Activated T-helper 2 cell treated with anti-CD3 and anti-CD28 coated beads, Interferon-gamma antibody, Interleukin-2, Interleukin-4, amounts not matched to agents 10 μg/mL and 5 μg/mL and 100 μg/mL, durations not matched to agents 14 hours and 24 hours and 36 hours (primary cell): ENCODE measurements at regions not wholly inside any gene's neighbourhood (a gene's known extent, or its start where the extent isn't known, plus 50 kb on each side); places are given as distances from the start of the nearest gene placed in this dataset.
"Not testable (repeated sequence)": the region's sequence is repeated elsewhere in the genome, so short reads cannot be mapped to it uniquely, and the experiment has no call there.

Source experiments
- DNase-seq: peaks from one replicate; pipeline ENCODE4 v3.0.0; 2021; ENCODE audit warnings: low spot score
- H3K27ac Mint-ChIP-seq: one replicate; pipeline ENCODE4 v1.8.0; 2021; ENCODE audit warnings: mixed read lengths
- H3K27me3 Mint-ChIP-seq: one replicate; pipeline ENCODE4 v1.8.0; 2021; ENCODE audit warnings: low read depth, mixed read lengths
- H3K36me3 Mint-ChIP-seq: one replicate; pipeline ENCODE4 v1.8.0; 2021; ENCODE audit warnings: low read depth, mixed read lengths
- H3K4me1 Mint-ChIP-seq: one replicate; pipeline ENCODE4 v1.8.0; 2021; ENCODE audit warnings: low read depth, mixed read lengths
- H3K4me3 Mint-ChIP-seq: one replicate; pipeline ENCODE4 v1.8.0; 2021; ENCODE audit warnings: low read depth, mild to moderate bottlenecking, moderate library complexity, mixed read lengths
- H3K9me3 Mint-ChIP-seq: one replicate; pipeline ENCODE4 v1.8.0; 2021; ENCODE audit warnings: mixed read lengths
- intact Hi-C: fragments of 100-400 bp; cut with micrococcal nuclease; formaldehyde crosslinking; loops from one replicate; pipeline ENCODE4 v1.15.1; 2023

DNA sequence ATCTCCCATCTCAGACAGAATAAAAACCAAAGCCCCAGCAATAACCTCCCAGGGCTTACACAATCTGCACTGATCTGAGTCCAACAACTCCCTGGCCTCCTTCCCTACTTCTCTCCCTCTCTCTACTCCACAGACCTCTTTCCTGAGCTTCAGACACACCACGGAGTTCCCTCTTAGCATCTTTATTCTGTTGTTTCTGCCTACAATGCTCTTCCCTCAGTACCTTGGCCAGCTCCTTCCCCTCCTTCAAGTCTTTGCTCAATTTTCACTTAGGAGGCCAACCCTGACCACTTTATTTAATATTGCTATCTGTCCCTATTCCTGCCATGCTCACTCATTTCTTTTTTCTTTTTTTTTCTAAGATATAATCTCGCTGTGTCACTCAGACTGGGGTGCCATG, 276.7 kb downstream of the CWH43 start:
- DNase-seq, H3K4me3 Mint-ChIP-seq, H3K27me3 Mint-ChIP-seq, H3K4me1 Mint-ChIP-seq, H3K9me3 Mint-ChIP-seq, H3K36me3 Mint-ChIP-seq, intact Hi-C loops, H3K27ac Mint-ChIP-seq: not testable (repeated sequence)

- intact Hi-C loops, H3K9me3 Mint-ChIP-seq, H3K4me3 Mint-ChIP-seq, H3K27me3 Mint-ChIP-seq, DNase-seq, H3K4me1 Mint-ChIP-seq, H3K27ac Mint-ChIP-seq, H3K36me3 Mint-ChIP-seq: not testable (repeated sequence)
Observed at GRCh38 chr4:49270435-49270834, 284.4 kb downstream of the CWH43 start.

GRCh38 chr4:49270912-49271311, 284.8 kb downstream of the CWH43 start:
- H3K4me1 Mint-ChIP-seq = not testable (repeated sequence)

GRCh38 chr4:49285905-49286304, 299.8 kb downstream of the CWH43 start:
- H3K4me1 Mint-ChIP-seq, intact Hi-C loops, H3K4me3 Mint-ChIP-seq, H3K27me3 Mint-ChIP-seq, H3K36me3 Mint-ChIP-seq, DNase-seq, H3K27ac Mint-ChIP-seq: not testable (repeated sequence)
- peaks cover 11% of the 10 kb centered on the region for H3K9me3 Mint-ChIP-seq

More at GRCh38 chr4:49270912-49271311, 284.8 kb downstream of the CWH43 start:
- intact Hi-C loops, H3K9me3 Mint-ChIP-seq, H3K27ac Mint-ChIP-seq, H3K4me3 Mint-ChIP-seq, DNase-seq, H3K36me3 Mint-ChIP-seq, H3K27me3 Mint-ChIP-seq: not testable (repeated sequence)

- H3K4me3 Mint-ChIP-seq, H3K27ac Mint-ChIP-seq, H3K4me1 Mint-ChIP-seq, DNase-seq, intact Hi-C loops, H3K27me3 Mint-ChIP-seq, H3K36me3 Mint-ChIP-seq: not testable (repeated sequence)
- H3K9me3 Mint-ChIP-seq = peaks cover 18% of the 10 kb centered on the region
Observed at GRCh38 chr4:49286926-49287745, 301.1 kb downstream of the CWH43 start.

GRCh38 chr4:49287893-49288292, 301.8 kb downstream of the CWH43 start:
- H3K27me3 Mint-ChIP-seq, H3K27ac Mint-ChIP-seq, H3K36me3 Mint-ChIP-seq, intact Hi-C loops, DNase-seq, H3K4me1 Mint-ChIP-seq, H3K4me3 Mint-ChIP-seq: not testable (repeated sequence)
- H3K9me3 Mint-ChIP-seq = peaks cover 21% of the 10 kb centered on the region

DNA sequence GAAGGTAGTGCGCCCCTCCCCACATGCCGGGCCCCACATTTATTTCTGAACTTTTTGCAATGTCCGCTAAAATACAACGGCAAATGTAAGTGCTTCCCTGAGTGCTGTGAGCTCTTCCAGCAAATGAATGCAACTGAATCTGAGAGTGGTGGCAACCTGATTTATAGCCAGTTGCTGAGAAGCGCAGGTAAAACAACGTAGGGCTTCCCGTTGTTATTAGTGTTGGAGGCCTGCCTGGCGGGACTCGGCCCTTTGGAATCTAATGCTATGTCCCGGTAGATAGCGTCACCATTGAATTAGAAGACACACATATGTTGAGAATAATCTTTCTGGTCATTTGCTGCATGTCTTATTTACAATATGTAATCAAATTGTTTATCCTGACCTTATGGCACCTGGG, 302.7 kb downstream of the CWH43 start:
- H3K4me1 Mint-ChIP-seq, H3K27ac Mint-ChIP-seq, H3K4me3 Mint-ChIP-seq, intact Hi-C loops, H3K36me3 Mint-ChIP-seq, H3K27me3 Mint-ChIP-seq, DNase-seq: not testable (repeated sequence)
- H3K9me3 Mint-ChIP-seq = peaks cover 27% of the 10 kb centered on the region

DNA sequence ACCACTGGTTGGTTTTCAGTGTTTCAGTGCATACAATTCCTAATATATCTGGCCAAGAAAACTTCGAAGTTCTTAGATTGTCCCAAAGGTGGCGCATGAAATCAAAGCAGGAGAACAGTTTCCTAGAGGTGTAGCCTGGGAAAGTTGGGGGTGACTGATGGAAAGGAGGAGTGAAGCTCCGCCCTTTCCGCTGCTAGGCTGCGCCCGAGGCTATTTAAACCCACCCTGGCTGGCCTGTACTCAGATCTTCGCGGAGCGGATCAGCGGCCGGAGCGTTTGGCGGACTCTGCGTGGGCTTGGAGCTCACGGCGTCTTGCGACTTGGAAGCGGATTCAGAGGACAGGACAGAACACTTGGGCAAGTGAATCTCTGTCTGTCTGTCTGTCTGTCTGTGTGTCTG, 328.7 kb downstream of the CWH43 start:
- intact Hi-C loops, H3K4me3 Mint-ChIP-seq, H3K27ac Mint-ChIP-seq, DNase-seq, H3K36me3 Mint-ChIP-seq, H3K27me3 Mint-ChIP-seq, H3K4me1 Mint-ChIP-seq: not testable (repeated sequence)
- H3K9me3 Mint-ChIP-seq = peaks cover 46% of the 10 kb centered on the region

DNA sequence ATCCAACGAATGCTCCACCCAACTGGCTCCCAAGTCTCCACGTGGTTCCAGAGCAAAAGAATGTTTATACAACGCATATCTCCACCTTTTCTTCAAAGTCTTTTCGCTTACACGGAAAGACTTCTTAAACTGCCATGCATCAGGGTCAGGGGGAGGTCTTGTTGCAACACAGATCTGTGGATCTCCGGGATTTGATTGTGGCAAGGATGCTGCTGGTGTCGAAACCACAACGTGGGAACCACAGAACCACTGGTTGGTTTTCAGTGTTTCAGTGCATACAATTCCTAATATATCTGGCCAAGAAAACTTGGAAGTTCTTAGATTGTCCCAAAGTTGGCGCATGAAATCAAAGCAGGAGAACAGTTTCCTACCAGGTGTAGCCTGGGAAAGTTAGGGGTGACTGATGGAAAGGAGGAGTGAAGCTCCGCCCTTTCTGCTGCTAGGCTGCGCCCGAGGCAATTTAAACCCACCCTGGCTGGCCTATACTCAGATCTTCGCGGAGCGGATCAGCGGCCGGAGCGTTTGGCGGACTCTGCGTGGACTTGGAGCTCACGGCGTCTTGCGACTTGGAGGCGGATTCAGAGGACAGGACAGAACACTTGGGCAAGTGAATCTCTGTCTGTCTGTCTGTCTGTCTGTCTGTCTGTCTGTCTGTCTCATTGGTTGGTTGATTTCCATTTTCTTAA, 334.8 kb downstream of the CWH43 start:
- intact Hi-C loops, H3K27me3 Mint-ChIP-seq, H3K36me3 Mint-ChIP-seq, DNase-seq, H3K4me3 Mint-ChIP-seq, H3K27ac Mint-ChIP-seq, H3K4me1 Mint-ChIP-seq: not testable (repeated sequence)
- peaks cover 37% of the 10 kb centered on the region for H3K9me3 Mint-ChIP-seq

DNA sequence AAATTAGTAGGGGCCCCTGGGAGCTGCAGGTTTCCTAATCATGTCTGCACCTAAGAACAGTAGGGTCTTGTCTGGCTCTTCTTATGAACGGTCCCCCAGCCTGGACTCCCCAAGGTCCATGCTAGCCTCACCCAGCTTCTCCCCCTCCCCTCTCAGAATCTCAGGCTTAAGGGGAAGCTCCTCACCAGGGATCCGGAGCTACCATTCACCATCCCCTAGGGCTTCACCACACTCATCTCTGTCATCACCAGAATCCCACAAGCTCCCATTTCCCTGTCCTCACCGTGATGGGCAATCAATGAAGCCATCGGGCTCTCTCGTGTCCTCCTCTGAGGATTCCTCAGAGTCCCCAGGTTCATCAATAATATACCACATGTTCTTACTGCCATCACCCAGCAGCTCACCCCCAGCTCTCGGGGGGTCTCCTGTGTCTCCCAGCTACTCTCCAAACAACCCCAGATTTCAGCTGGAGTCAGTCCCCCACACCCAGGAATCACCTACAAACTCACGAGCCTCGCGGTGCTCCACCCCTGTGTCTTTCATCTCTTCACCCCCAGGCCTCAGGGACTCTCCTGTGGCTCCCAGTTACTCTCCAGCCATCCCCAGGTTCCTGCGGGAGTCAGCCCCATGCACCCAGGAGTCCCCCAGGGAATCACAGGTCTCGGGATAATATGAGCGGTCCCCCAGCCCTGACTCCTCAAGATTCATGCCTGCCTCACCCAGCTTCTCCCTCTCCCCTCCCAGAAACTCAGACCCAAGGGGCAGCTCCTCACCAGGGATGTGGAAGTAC, 335.6 kb downstream of the CWH43 start:
- H3K36me3 Mint-ChIP-seq, H3K27ac Mint-ChIP-seq, H3K4me1 Mint-ChIP-seq, H3K27me3 Mint-ChIP-seq, H3K4me3 Mint-ChIP-seq, DNase-seq, intact Hi-C loops: not testable (repeated sequence)
- peaks cover 29% of the 10 kb centered on the region for H3K9me3 Mint-ChIP-seq

DNA sequence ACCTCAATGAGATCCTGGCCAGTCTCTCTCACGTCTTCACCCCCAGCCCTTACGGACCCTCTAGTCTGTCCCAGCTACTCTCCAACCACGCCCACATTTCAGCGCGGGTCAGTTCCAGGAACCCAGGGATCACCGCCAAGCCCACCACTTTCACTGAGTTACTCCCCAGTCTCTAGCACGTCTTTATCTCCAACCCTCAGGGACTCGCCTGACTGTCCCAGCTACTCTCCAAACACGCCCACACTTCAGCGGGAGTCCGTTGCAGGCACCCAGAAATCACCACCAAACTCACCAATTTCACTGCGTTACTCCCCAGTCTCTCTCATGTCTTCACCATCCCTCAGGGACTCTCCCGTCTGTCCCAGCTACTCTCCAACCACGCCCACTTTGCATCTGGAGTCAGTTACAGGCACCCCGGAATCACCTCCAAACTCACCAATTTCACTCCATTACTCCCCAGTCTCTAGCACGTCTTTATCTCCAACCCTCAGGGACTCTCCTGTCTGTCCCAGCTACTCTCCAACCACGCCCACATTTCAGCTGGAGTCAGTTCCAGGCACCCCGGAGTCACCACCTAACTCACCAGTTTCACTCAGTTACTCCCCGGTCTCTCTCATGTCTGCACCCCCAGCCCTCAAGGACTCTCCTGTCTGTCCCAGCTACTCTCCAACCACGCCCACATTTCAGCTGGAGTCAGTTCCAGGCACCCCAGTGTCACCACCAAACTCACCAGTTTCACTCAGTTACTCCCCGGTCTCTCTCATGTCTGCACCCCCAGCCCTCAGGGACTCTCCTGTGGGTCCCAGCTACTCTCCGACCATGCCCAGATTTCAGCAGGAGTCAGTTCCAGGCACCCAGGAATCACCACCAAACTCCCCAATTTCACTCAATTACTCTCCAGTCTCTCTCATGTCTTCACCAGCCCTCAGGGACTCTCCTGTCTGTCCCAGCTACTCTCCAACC, 336.8 kb downstream of the CWH43 start:
- H3K4me1 Mint-ChIP-seq, H3K27ac Mint-ChIP-seq, H3K4me3 Mint-ChIP-seq, intact Hi-C loops, H3K36me3 Mint-ChIP-seq, H3K27me3 Mint-ChIP-seq, DNase-seq: not testable (repeated sequence)
- H3K9me3 Mint-ChIP-seq = peaks cover 27% of the 10 kb centered on the region

GRCh38 chr4:49323573-49323940, 337.5 kb downstream of the CWH43 start:
- DNase-seq, intact Hi-C loops, H3K4me3 Mint-ChIP-seq, H3K27me3 Mint-ChIP-seq, H3K36me3 Mint-ChIP-seq, H3K27ac Mint-ChIP-seq, H3K4me1 Mint-ChIP-seq: not testable (repeated sequence)
- peaks cover 27% of the 10 kb centered on the region for H3K9me3 Mint-ChIP-seq
